ENCODE measurements at regions not wholly inside any gene's neighbourhood (a gene's known extent, or its start where the extent isn't known, plus 50 kb on each side); places are given as distances from the start of the nearest gene placed in this dataset.

DNA sequence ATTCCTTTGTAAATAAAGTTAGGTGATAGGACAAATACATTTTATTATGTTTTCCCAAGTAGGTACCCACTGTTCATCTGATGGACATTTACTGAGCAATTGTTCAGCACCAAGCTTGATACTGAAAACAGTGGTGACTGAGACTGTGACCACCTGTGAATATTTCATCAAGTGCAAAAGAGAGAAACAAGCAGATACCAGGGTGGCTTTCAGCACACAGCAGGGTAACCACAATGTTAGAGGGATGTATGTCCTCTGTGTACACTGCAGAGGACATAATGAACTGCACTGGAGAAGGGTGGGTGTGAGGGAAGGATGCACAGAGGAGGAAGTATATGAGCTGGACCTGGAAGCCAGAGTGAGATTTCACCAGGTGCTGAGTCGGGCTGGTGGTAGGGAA is 411.8 kb downstream of the RAD51AP2 start:
- no peak for TF ChIP-seq CTCF (IDR thresholded peaks at IDR 0.05; ENCODE audit: control insufficient read depth, extremely low read depth, insufficient read depth)
- no peak overlapping the region for H3K4me3 ChIP-seq (ENCODE audit: low read depth, low read length)
- DNase-seq (ENCODE audit: low read depth): no peak

- no peak overlapping the region for H3K4me3 ChIP-seq (ENCODE audit: low read depth, low read length)
- TF ChIP-seq CTCF (IDR thresholded peaks at IDR 0.05; ENCODE audit: control insufficient read depth, extremely low read depth, insufficient read depth): no peak
- DNase-seq (ENCODE audit: low read depth): no peak
Measured at GRCh38 chr2:17104454-17104853, 413.8 kb downstream of the RAD51AP2 start.

DNA sequence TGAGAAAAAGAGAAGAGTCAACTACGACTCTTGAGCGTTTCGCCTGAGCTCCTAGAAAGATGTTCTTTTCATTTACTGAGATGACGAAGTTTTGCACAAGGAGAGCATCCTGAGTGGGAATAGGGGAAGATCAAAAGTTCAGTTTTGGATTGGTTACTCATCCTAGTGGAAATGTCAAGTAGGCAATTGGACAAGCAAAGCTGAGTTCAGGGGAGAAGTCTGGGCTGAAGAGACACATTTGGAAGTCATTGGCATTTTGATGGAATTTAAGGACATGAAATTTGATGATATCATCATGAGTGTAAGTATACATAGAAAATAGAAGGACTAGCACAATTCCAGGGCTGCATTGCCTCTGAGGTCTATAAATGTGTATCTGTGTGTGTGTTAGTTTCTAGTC is 416.6 kb downstream of the RAD51AP2 start:
- no peak overlapping the region for H3K4me3 ChIP-seq (ENCODE audit: low read depth, low read length)
- no peak for DNase-seq (ENCODE audit: low read depth)
- no peak for TF ChIP-seq CTCF (IDR thresholded peaks at IDR 0.05; ENCODE audit: control insufficient read depth, extremely low read depth, insufficient read depth)

DNA sequence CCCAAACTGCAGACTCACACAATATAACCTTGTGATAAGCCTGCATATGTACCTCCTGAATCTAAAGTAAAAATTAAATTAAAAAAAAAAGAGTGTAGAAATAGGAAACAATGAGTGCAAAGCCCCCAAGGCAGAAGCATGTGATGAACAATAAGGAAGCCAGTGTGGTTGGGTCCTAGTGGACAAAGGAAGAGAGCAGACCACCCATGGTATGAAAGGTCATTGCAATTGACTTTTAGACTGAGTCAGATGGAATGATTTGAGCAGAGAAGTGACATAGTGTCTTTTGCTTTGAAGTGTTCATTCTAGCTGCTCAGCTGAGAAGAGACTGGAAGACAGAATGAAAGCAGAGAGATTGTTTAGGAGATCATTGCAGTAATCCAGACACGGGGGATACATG is 417.1 kb downstream of the RAD51AP2 start:
- TF ChIP-seq CTCF (IDR thresholded peaks at IDR 0.05; ENCODE audit: control insufficient read depth, extremely low read depth, insufficient read depth): no peak
- no peak for DNase-seq (ENCODE audit: low read depth)
- no peak overlapping the region for H3K4me3 ChIP-seq (ENCODE audit: low read depth, low read length)

GRCh38 chr2:17095340-17095739 is 422.9 kb downstream of the RAD51AP2 start:
- DNase-seq (ENCODE audit: low read depth): no peak
- TF ChIP-seq CTCF (IDR thresholded peaks at IDR 0.05; ENCODE audit: control insufficient read depth, extremely low read depth, insufficient read depth): no peak
- no peak overlapping the region for H3K4me3 ChIP-seq (ENCODE audit: low read depth, low read length)

DNA sequence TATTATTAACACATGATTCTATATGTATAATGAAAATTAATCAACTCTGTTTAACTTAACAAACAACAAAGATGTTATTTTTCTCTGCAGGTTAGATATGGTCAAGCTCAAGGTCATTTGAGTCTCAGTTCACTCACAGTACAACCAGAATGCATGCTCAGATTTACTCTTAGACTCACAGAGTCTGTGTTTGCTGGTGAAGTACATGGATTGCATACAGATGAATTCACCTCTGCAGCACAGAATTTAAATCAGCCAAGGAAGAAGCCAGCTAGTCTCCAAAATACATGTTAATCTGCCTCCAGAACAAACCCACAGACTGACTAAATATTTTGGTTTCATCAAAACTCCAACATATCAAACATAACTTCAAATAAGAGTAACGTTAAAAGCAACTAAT is 424.5 kb downstream of the RAD51AP2 start:
- no peak for DNase-seq (ENCODE audit: low read depth)
- TF ChIP-seq CTCF (IDR thresholded peaks at IDR 0.05; ENCODE audit: control insufficient read depth, extremely low read depth, insufficient read depth): no peak
- H3K4me3 ChIP-seq (ENCODE audit: low read depth, low read length): no peak overlapping the region

GRCh38 chr2:17086990-17087389 is 421.4 kb upstream of the CYRIA start:
- no peak for DNase-seq (ENCODE audit: low read depth)
- no peak for TF ChIP-seq CTCF (IDR thresholded peaks at IDR 0.05; ENCODE audit: control insufficient read depth, extremely low read depth, insufficient read depth)
- H3K4me3 ChIP-seq (ENCODE audit: low read depth, low read length): no peak overlapping the region

Measured in LNCaP clone FGC (cell line).